BLaER1 treated with 17β-estradiol and CSF1 and Interleukin-3, amounts not matched to agents 10 nM and 100 nM (cell line): ENCODE measurements at regions not wholly inside any gene's neighbourhood (a gene's known extent, or its start where the extent isn't known, plus 50 kb on each side); places are given as distances from the start of the nearest gene placed in this dataset.

Experiments used
- H3K27ac ChIP-seq, 11 experiments: shearing (Covaris generic); formaldehyde crosslinking; 2 replicates each; pipeline ENCODE4 v1.8.1; 2022
- H3K27me3 ChIP-seq, 11 experiments: shearing (Covaris generic); formaldehyde crosslinking; 2 replicates each; pipeline ENCODE4 v1.8.1; 2022
- H3K36me3 ChIP-seq, 11 experiments: shearing (Covaris generic); formaldehyde crosslinking; 2 replicates each; pipeline ENCODE4 v1.8.1; 2022
- H3K4me1 ChIP-seq, 10 experiments: shearing (Covaris generic); formaldehyde crosslinking; 2 replicates each; pipeline ENCODE4 v1.8.1; 2022
- H3K4me2 ChIP-seq, 11 experiments: shearing (Covaris generic); formaldehyde crosslinking; 2 replicates each; pipeline ENCODE4 v1.8.1; 2022
- H3K4me3 ChIP-seq, 10 experiments: shearing (Covaris generic); formaldehyde crosslinking; 2 replicates each; pipeline ENCODE4 v1.8.1; 2022
- H3K9ac ChIP-seq, 11 experiments: shearing (Covaris generic); formaldehyde crosslinking; 2 replicates each; pipeline ENCODE4 v1.8.1; 2022
- H3K9me3 ChIP-seq, 11 experiments: shearing (Covaris generic); formaldehyde crosslinking; replicated peaks in 1 of 11; 2 replicates each; pipeline ENCODE4 v1.8.1; 2022
- H4K20me1 ChIP-seq, 11 experiments: shearing (Covaris generic); formaldehyde crosslinking; 2 replicates each; pipeline ENCODE4 v1.8.1; 2022
- Cebpa-rat ChIP-seq, 11 experiments: shearing (Covaris generic); IDR thresholded peaks; 2 replicates each; pipeline ENCODE4 v1.8.1; 2022

DNA sequence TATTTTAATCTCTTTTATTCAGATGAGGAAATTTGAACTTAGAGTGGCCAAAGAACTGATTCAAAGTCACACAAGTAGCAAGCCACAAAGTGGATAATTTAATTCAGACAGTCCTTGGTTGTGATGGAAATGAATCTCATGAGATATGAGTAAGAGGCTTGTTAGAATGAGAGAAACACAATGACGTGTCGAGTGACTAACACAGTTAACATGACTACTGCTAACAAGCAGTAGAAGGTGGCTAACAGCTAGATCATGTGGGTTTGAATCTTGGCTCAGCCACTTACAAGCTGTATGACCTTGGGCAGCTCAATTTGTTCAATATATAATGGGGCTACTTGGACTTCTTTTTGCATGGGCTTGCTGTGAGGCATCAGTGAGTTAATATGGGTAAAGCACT is 104.5 kb upstream of the LMO4 start:
- Histone ChIP-seq H3K27me3 (no peaks in the 10 kb centered on the region), H3K4me1 (peaks cover 24 to 50% (median 33%) of the 10 kb centered on the region in 10 experiments)

DNA sequence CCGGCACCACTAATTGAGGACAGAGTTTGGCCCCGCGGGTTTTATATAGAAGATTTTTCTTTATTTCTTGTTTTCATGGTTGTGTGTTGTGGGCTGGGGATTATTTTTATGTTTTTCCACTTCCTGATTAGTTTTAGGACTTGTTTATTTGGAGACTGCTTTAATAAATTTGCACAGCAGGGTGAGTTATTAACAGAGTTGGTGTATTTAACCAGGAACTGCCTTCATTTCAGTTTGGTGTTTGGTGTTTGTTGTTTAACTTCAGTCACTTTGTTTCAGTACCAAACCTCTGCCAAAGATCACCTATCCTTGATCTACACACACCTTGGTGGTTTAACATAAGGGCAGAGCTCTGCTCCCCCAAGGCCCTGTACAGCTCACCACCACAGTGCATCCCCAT is 103.5 kb upstream of the LMO4 start:
- Histone ChIP-seq H3K27me3 (no peaks in the 10 kb centered on the region), H3K27ac (peak overlapping the region in 2 of 11 experiments; percentile 58 to 61; a peak in 4 of 22 replicates), H3K9me3 (peaks cover 0 to 8% (median 0%) of the 10 kb centered on the region in 11 experiments; a peak in 2 of 22 replicates), H4K20me1 (no peaks in the 10 kb centered on the region), H3K36me3 (no peaks in the 10 kb centered on the region), H3K9ac (no peak overlapping the region), H3K4me1 (peaks cover 18 to 41% (median 24%) of the 10 kb centered on the region in 10 experiments), H3K4me2 (peak overlapping the region; percentile 48 to 79 (median 58); a peak in 20 of 22 replicates), H3K4me3 (no peak overlapping the region)
- TF ChIP-seq Cebpa-rat (IDR thresholded peaks at IDR 0.05), result no peak

More for the DNA sequence above, 104.5 kb upstream of the LMO4 start:
- Histone ChIP-seq H4K20me1 (no peaks in the 10 kb centered on the region), H3K27ac (no peak overlapping the region), H3K4me3 (no peak overlapping the region), H3K9ac (no peak overlapping the region), H3K36me3 (no peaks in the 10 kb centered on the region), H3K9me3 (peaks cover 0 to 8% (median 0%) of the 10 kb centered on the region in 11 experiments; a peak in 2 of 22 replicates), H3K4me2 (peak overlapping the region in 3 of 11 experiments; percentile 49 to 70 (median 66); a peak in 4 of 22 replicates)
- no peak for TF ChIP-seq Cebpa-rat (IDR thresholded peaks at IDR 0.05)

DNA sequence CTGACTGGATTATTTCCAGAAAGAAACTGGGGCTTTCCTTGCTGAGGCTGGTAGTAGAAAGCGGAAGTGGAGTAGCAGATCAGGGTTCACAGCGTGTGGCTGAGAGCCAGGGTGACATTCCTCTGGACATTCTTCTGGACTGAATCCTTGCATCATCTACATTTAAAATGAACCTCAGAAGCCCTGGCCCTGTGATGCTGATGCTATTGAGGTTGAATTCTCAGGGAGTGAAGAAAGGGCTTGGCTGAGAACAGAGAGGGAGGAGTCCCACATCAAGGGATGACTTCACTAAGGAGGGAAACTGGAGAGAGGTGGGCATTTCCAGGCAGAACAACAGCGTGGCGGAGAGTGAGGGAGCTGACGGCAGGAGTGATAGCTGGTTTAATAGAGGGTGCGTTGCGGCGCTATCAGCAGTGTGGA is 102.3 kb upstream of the LMO4 start:
- H3K36me3 ChIP-seq, result no peaks in the 10 kb centered on the region
- peak overlapping the region; percentile 48 to 79 (median 58) for H3K4me2 ChIP-seq
- H3K9me3 ChIP-seq, result peaks cover 0 to 8% (median 0%) of the 10 kb centered on the region in 11 experiments; a peak in 2 of 22 replicates
- H3K4me1 ChIP-seq, result peaks cover 25 to 43% (median 32%) of the 10 kb centered on the region in 10 experiments
- H3K27me3 ChIP-seq, result no peaks in the 10 kb centered on the region
- peak overlapping the region in 3 of 11 experiments; percentile 20 to 56 (median 31); a peak in 4 of 22 replicates for H3K9ac ChIP-seq
- TF ChIP-seq Cebpa-rat (IDR thresholded peaks at IDR 0.05), result no peak
- H3K4me3 ChIP-seq, result no peak overlapping the region
- H3K27ac ChIP-seq, result peak overlapping the region in 10 of 11 experiments; percentile 21 to 61 (median 38); a peak in 11 of 22 replicates
- no peaks in the 10 kb centered on the region for H4K20me1 ChIP-seq

DNA sequence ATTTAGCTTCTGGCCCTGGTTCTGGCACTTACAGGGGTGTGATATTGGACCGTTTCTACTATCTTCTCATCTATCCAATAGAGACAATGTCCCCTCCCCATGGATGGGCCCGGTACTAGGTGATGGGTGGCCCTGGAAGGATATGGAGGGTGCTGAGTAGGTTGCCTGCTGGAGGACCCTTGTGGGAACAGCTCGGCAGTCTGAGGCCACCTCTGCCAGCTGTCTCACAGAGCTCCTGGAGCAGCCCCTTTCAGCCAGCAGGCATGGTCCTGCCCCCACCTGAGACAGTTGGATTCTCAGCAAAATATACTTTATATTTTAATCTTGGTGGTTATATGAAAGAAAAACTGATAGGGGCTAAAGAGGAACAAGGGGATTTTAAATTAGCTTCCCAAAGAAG is 101.0 kb upstream of the LMO4 start:
- TF ChIP-seq Cebpa-rat (IDR thresholded peaks at IDR 0.05), result no peak
- Histone ChIP-seq H3K4me2 (no peak overlapping the region), H3K36me3 (no peaks in the 10 kb centered on the region), H3K4me3 (no peak overlapping the region), H4K20me1 (no peaks in the 10 kb centered on the region), H3K27me3 (no peaks in the 10 kb centered on the region), H3K27ac (no peak overlapping the region), H3K4me1 (peaks cover 38 to 56% (median 45%) of the 10 kb centered on the region in 10 experiments), H3K9me3 (peaks cover 0 to 8% (median 0%) of the 10 kb centered on the region in 11 experiments; a peak in 2 of 22 replicates), H3K9ac (no peak overlapping the region)

DNA sequence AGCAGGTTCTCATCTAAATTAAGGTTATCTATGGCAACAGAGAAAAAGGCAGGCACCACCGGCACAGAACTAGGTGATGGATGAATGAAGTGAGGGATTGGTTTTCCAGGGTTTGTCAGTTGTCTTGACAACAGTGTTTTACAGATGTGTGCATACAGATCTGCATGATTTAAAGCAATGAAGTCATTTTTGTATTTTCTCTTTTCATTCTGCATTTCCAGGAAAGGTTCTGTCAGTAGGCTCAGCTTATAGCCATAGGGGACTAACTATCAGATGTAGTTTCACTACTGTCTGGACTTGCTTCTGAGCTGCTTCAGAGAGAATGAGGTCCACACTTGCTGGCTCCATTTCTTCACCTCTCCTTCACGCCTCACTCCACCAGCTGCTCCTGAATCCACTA is 98.2 kb upstream of the LMO4 start:
- Histone ChIP-seq H3K9me3 (0 out of 22 replicates have a peak, but pooled peaks cover 0 to 4% (median 0%) of the 10 kb centered on the region in 11 experiments), H3K27ac (no peak overlapping the region), H3K4me3 (no peak overlapping the region), H3K4me1 (peaks cover 35 to 46% (median 40%) of the 10 kb centered on the region in 10 experiments), H3K9ac (no peak overlapping the region), H3K36me3 (no peaks in the 10 kb centered on the region), H3K4me2 (peak overlapping the region in 8 of 11 experiments; percentile 61 to 87 (median 71); a peak in 14 of 22 replicates), H3K27me3 (no peaks in the 10 kb centered on the region), H4K20me1 (no peaks in the 10 kb centered on the region)
- no peak for TF ChIP-seq Cebpa-rat (IDR thresholded peaks at IDR 0.05)

DNA sequence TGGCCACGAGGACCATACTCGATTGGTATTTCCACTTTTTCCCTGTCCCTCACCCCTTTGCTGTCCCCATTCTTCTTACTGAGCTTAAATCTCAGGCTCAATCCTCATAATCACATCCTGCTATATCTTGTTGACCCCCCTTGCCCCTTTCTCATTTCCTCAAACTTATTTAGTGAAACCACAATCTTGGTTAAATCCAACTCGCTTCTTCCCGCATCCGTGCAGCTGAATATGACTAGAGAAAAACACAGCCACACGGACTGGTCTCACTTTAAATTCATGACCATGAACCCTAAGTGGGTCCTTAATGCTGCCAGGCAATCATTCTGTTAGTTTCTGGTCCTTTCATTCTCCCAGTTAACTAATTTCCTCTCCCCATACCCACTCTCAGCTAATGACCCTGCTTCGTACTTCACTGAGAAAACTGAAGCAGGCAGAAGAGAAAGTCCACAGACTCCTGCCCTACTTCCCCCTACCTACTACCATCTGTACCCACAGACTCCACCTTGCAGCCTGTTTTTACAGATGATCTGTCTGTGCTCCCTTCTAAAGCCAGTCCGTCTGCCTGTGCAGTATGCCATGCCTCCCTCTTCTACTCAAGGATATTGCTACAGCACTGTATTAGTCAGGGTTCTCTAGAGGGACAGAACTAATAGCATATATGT is 96.8 kb upstream of the LMO4 start:
- Histone ChIP-seq H3K4me3 (peak overlapping the region in 2 of 10 experiments; percentile 39 to 46; a peak in 3 of 20 replicates), H3K9ac (peak overlapping the region in 6 of 11 experiments; percentile 1 to 60 (median 48); a peak in 11 of 22 replicates), H3K36me3 (no peaks in the 10 kb centered on the region), H3K4me1 (peaks cover 23 to 35% (median 29%) of the 10 kb centered on the region in 10 experiments), H4K20me1 (no peaks in the 10 kb centered on the region), H3K9me3 (0 out of 22 replicates have a peak, but pooled peaks cover 0 to 4% (median 0%) of the 10 kb centered on the region in 11 experiments), H3K27me3 (no peaks in the 10 kb centered on the region), H3K27ac (peak overlapping the region in 9 of 11 experiments; percentile 30 to 65 (median 45); a peak in 16 of 22 replicates), H3K4me2 (peak overlapping the region; percentile 61 to 87 (median 69))
- no peak for TF ChIP-seq Cebpa-rat (IDR thresholded peaks at IDR 0.05)

DNA sequence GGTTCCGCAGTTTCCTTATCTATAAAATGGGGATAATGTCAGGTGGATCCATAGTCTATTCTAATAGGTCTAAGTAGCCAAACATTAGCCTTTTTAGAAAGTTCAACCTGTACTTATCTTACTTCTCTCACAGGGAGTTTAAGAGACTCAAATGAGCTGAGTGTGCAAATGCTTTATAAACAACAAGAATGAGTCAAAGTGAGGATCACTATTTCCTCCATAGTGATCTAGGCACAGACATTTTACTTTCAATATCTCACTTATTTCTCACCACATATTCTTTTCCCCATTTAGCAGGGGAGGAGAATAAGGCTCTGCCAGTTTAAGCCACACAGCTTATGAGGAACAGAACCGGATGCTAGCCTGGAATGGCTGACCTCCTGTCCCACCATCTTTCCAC is 92.1 kb upstream of the LMO4 start:
- TF ChIP-seq Cebpa-rat (IDR thresholded peaks at IDR 0.05), result no peak
- H3K4me3 ChIP-seq, result no peak overlapping the region
- H4K20me1 ChIP-seq, result no peaks in the 10 kb centered on the region
- H3K27ac ChIP-seq, result no peak overlapping the region
- H3K9me3 ChIP-seq, result no peaks in the 10 kb centered on the region
- H3K27me3 ChIP-seq, result no peaks in the 10 kb centered on the region
- H3K4me1 ChIP-seq, result peaks cover 12 to 21% (median 18%) of the 10 kb centered on the region in 10 experiments
- no peaks in the 10 kb centered on the region for H3K36me3 ChIP-seq
- H3K4me2 ChIP-seq, result peak overlapping the region in 3 of 11 experiments; percentile 13 to 36 (median 13); a peak in 6 of 22 replicates
- no peak overlapping the region for H3K9ac ChIP-seq

DNA sequence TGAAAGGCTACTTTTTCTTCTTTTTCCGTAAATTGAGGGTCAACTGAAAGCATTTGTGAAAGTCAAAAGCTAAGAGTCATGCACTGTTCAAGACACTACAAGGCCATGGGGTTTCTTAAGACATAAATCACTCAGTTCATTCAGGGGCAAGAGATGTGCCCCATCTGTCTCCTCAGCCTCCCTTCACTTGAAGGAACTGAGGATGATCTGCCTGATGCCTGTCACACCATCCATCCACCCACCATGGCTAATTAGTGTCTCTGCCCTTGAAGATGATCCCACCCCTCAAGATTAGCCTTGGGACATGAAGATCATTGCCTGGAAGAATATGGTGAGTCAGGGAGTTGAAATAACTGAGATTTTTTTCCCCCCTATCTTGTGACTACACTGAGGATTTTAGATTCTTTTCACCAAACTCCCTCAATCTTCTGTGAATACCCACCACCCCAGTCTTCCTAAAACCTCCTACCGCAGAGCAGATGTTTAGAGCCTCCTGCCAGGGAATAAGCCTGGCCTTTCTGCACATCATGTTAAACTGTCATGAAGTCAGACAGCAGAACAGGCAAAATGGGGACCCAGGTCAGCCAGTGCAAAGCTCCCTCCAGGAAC is 88.6 kb upstream of the LMO4 start:
- no peak overlapping the region for H3K4me2 ChIP-seq
- H3K36me3 ChIP-seq, result no peaks in the 10 kb centered on the region
- no peak overlapping the region for H3K27ac ChIP-seq
- H3K9ac ChIP-seq, result no peak overlapping the region
- H3K4me3 ChIP-seq, result no peak overlapping the region
- peaks cover 0 to 8% (median 0%) of the 10 kb centered on the region in 10 experiments; a peak in 1 of 20 replicates for H3K4me1 ChIP-seq
- H4K20me1 ChIP-seq, result no peaks in the 10 kb centered on the region
- no peaks in the 10 kb centered on the region for H3K9me3 ChIP-seq
- TF ChIP-seq Cebpa-rat (IDR thresholded peaks at IDR 0.05), result no peak
- no peaks in the 10 kb centered on the region for H3K27me3 ChIP-seq

DNA sequence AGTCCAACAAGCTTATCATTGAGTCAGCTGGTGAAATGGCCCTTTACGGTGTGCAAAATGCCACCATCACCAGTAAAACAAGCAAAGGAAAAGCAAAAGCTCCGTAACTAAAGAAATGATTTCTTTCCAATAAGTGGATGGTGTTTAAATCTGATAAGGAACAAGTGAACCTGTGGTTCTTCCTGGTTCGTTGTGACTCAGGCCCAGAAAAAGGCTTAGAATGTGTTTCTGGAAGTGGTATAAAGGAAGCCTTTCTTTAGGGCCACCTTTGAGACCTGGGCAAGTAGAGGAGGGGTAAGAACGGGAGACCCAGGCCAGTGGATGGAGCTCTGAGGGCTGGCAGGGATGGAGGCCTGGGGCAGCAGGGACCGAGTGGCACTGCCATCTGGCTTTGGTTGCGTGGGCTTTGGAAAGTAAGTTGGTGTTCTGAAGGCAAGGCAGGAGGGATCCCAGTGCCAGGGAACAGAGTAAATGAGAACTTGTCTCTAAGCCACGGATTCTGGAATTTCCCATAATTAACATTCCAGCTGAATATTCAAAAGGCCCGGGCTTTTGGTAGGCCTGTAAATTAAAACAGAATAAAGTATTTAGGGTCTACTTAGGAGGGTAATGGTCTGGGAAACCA is 87.9 kb upstream of the LMO4 start:
- H3K4me2 ChIP-seq, result no peak overlapping the region
- peaks cover 0 to 8% (median 0%) of the 10 kb centered on the region in 10 experiments; a peak in 1 of 20 replicates for H3K4me1 ChIP-seq
- H3K9ac ChIP-seq, result no peak overlapping the region
- H3K27ac ChIP-seq, result no peak overlapping the region
- H3K9me3 ChIP-seq, result no peaks in the 10 kb centered on the region
- H3K27me3 ChIP-seq, result no peaks in the 10 kb centered on the region
- no peak for TF ChIP-seq Cebpa-rat (IDR thresholded peaks at IDR 0.05)
- no peaks in the 10 kb centered on the region for H3K36me3 ChIP-seq
- no peaks in the 10 kb centered on the region for H4K20me1 ChIP-seq
- no peak overlapping the region for H3K4me3 ChIP-seq
